Stimulated activated CD4-positive, alpha-beta T cell treated with anti-CD3 and anti-CD28 coated beads, Interleukin-4, amount 100 ng/mL, for 1 hour (primary cell): ENCODE measurements at regions not wholly inside any gene's neighbourhood (a gene's known extent, or its start where the extent isn't known, plus 50 kb on each side); places are given as distances from the start of the nearest gene placed in this dataset.

Source experiments
- DNase-seq: peaks from one replicate; pipeline ENCODE4 v3.0.0-alpha.2; 2020

GRCh38 chr15:53296603-53297002 lies 462.9 kb downstream of the WDR72 start:
- DNase-seq = no peak

- DNase-seq = no peak
Measured at GRCh38 chr15:53295574-53295973, 463.9 kb downstream of the WDR72 start.

GRCh38 chr15:53288542-53288941 lies 470.9 kb downstream of the WDR72 start:
- no peak for DNase-seq

GRCh38 chr15:53274630-53275029 lies 484.5 kb upstream of the ONECUT1 start:
- DNase-seq = no peak

GRCh38 chr15:53272116-53272515 lies 482.0 kb upstream of the ONECUT1 start:
- DNase-seq = no peak

GRCh38 chr15:53266176-53266575 lies 476.0 kb upstream of the ONECUT1 start:
- DNase-seq = no peak

- DNase-seq = no peak
Measured at GRCh38 chr15:53260647-53261046, 470.5 kb upstream of the ONECUT1 start.

- DNase-seq = no peak
Measured at GRCh38 chr15:53256457-53256856, 466.3 kb upstream of the ONECUT1 start.

GRCh38 chr15:53256043-53256442 lies 465.9 kb upstream of the ONECUT1 start:
- no peak for DNase-seq

- no peak for DNase-seq
Measured at GRCh38 chr15:53251996-53252395, 461.9 kb upstream of the ONECUT1 start.

GRCh38 chr15:53251523-53251922 lies 461.4 kb upstream of the ONECUT1 start:
- DNase-seq = no peak

GRCh38 chr15:53247041-53247708 lies 457.0 kb upstream of the ONECUT1 start:
- no peak for DNase-seq

GRCh38 chr15:53246404-53246803 lies 456.3 kb upstream of the ONECUT1 start:
- no peak for DNase-seq

- DNase-seq = no peak
Measured at GRCh38 chr15:53233801-53234200, 443.7 kb upstream of the ONECUT1 start.

GRCh38 chr15:53230473-53230872 lies 440.3 kb upstream of the ONECUT1 start:
- DNase-seq = no peak

GRCh38 chr15:53226559-53226958 lies 436.4 kb upstream of the ONECUT1 start:
- no peak for DNase-seq

- no peak for DNase-seq
Measured at GRCh38 chr15:53225781-53226180, 435.6 kb upstream of the ONECUT1 start.

- no peak for DNase-seq
Measured at GRCh38 chr15:53224371-53224770, 434.2 kb upstream of the ONECUT1 start.

GRCh38 chr15:53223815-53224214 lies 433.7 kb upstream of the ONECUT1 start:
- no peak for DNase-seq

GRCh38 chr15:53218666-53219580 lies 428.8 kb upstream of the ONECUT1 start:
- DNase-seq = no peak

GRCh38 chr15:53216036-53216435 lies 425.9 kb upstream of the ONECUT1 start:
- no peak for DNase-seq

GRCh38 chr15:53213336-53213735 lies 423.2 kb upstream of the ONECUT1 start:
- DNase-seq = no peak

- DNase-seq = no peak
Measured at GRCh38 chr15:53212785-53213184, 422.6 kb upstream of the ONECUT1 start.

- no peak for DNase-seq
Measured at GRCh38 chr15:53210653-53211052, 420.5 kb upstream of the ONECUT1 start.
